ENCODE measurements at regions not wholly inside any gene's neighbourhood (a gene's known extent, or its start where the extent isn't known, plus 50 kb on each side); places are given as distances from the start of the nearest gene placed in this dataset.

DNA sequence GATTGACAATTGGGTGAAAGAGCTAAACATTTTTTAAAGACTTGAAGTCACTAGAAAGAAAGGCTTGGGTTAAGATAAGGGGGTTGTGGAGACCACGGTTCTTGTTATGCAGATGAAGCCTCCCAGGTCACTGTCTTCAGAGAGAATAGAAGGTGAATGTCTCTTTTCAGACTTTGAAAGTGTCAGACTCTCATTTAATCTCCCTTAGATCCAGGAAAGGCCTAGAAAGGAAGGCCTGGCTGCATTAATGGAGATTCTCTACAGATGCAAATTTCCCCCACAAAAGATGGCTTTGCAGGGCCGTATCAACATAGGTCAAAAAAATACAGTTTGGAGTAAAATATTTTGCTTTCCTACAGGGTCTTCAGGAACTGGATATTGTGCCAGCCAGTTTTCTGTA is 193.9 kb downstream of the RTP5 start:
- TF ChIP-seq, protein P1, sequence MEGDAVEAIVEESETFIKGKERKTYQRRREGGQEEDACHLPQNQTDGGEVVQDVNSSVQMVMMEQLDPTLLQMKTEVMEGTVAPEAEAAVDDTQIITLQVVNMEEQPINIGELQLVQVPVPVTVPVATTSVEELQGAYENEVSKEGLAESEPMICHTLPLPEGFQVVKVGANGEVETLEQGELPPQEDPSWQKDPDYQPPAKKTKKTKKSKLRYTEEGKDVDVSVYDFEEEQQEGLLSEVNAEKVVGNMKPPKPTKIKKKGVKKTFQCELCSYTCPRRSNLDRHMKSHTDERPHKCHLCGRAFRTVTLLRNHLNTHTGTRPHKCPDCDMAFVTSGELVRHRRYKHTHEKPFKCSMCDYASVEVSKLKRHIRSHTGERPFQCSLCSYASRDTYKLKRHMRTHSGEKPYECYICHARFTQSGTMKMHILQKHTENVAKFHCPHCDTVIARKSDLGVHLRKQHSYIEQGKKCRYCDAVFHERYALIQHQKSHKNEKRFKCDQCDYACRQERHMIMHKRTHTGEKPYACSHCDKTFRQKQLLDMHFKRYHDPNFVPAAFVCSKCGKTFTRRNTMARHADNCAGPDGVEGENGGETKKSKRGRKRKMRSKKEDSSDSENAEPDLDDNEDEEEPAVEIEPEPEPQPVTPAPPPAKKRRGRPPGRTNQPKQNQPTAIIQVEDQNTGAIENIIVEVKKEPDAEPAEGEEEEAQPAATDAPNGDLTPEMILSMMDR (IDR thresholded peaks at IDR 0.05), result no peak
- TF ChIP-seq EP300 (IDR thresholded peaks at IDR 0.05), result no peak
- TF ChIP-seq POLR2A (IDR thresholded peaks at IDR 0.05), result no peak
